Stomach (tissue), 4 donors: ENCODE measurements at regions not wholly inside any gene's neighbourhood (a gene's known extent, or its start where the extent isn't known, plus 50 kb on each side); places are given as distances from the start of the nearest gene placed in this dataset.

Experiments used
- CTCF ChIP-seq, 7 experiments: fragments of 450-650 bp in 4 of 7; fragments of 200-600 bp in 3 of 7; sonication (generic) in 3 of 7; IDR thresholded peaks; one replicate each; pipeline ENCODE4 v1.5.1; 2016 to 2019; ENCODE audit warnings: antibody characterized with exemption in 7 of 7, control low read depth in 2 of 7, mild to moderate bottlenecking in 1 of 7
- EP300 ChIP-seq: sonication (generic); formaldehyde crosslinking; IDR thresholded peaks from one replicate; pipeline ENCODE4 v1.6.1; 2017; ENCODE audit warnings: antibody characterized with exemption

GRCh38 chr2:126748929-126749518 is 93.1 kb downstream of the GYPC start:
- TF ChIP-seq CTCF (IDR thresholded peaks at IDR 0.05) = no peak
- TF ChIP-seq EP300 = no peak
